GM23338 (cell line): ENCODE measurements at regions not wholly inside any gene's neighbourhood (a gene's known extent, or its start where the extent isn't known, plus 50 kb on each side); places are given as distances from the start of the nearest gene placed in this dataset.

Source experiments
- ATAC-seq: fragments of 200-7000 bp; cut with Tn5 transposase; 3 replicates; pipeline ENCODE4 v1.9.1; 2020
- DNase-seq: peaks from one replicate; pipeline ENCODE4 v3.0.0-alpha.2; 2015; ENCODE audit warnings: low spot score
- H2AFZ ChIP-seq: fragments of 200-600 bp; sonication (generic); 2 replicates; pipeline ENCODE4 v1.8.0; 2016; ENCODE audit warnings: antibody characterized with exemption, mild to moderate bottlenecking, moderate library complexity
- H3F3A ChIP-seq: fragments of 200-600 bp; sonication (generic); replicated peaks from 2 replicates; pipeline ENCODE4 v1.8.0; 2017; ENCODE audit warnings: antibody characterized with exemption, mixed run types, low read depth
- H3K27ac ChIP-seq: fragments of 200-600 bp; sonication (generic); 2 replicates; pipeline ENCODE4 v1.6.1; 2016; ENCODE audit warnings: low read depth
- H3K27me3 ChIP-seq: fragments of 200-600 bp; sonication (generic); 2 replicates; pipeline ENCODE4 v1.8.0; 2016; ENCODE audit warnings: mild to moderate bottlenecking, mixed run types, moderate library complexity; ENCODE audit not compliant: insufficient read depth
- H3K36me3 ChIP-seq: fragments of 200-600 bp; sonication (generic); 2 replicates; pipeline ENCODE4 v1.8.0; 2016; ENCODE audit warnings: mild to moderate bottlenecking; ENCODE audit not compliant: insufficient read depth
- H3K4me1 ChIP-seq: fragments of 200-600 bp; sonication (generic); 2 replicates; pipeline ENCODE4 v1.8.0; 2016; ENCODE audit warnings: mild to moderate bottlenecking, moderate library complexity; ENCODE audit not compliant: insufficient read depth
- H3K4me2 ChIP-seq: fragments of 200-600 bp; sonication (generic); 2 replicates; pipeline ENCODE4 v1.7.1; 2017; ENCODE audit warnings: mixed run types
- H3K4me3 ChIP-seq: fragments of 200-600 bp; sonication (generic); 2 replicates; pipeline ENCODE4 v1.6.1; 2016; ENCODE audit warnings: mixed run types
- H3K79me2 ChIP-seq: fragments of 200-600 bp; sonication (generic); replicated peaks from 2 replicates; pipeline ENCODE4 v1.8.0; 2017; ENCODE audit warnings: mild to moderate bottlenecking; ENCODE audit not compliant: insufficient read depth
- H3K9me2 ChIP-seq: fragments of 200-600 bp; sonication (generic); 2 replicates; pipeline ENCODE4 v1.8.0; 2017; ENCODE audit not compliant: insufficient read depth
- H4K20me1 ChIP-seq: fragments of 200-600 bp; sonication (generic); replicated peaks from 2 replicates; pipeline ENCODE4 v1.8.0; 2017; ENCODE audit warnings: mild to moderate bottlenecking; ENCODE audit not compliant: insufficient read depth
- H3K27ac Mint-ChIP-seq: 2 replicates; pipeline ENCODE4 v1.8.0; 2020; ENCODE audit warnings: inconsistent platforms, mild to moderate bottlenecking, moderate library complexity, mixed read lengths
- H3K27me3 Mint-ChIP-seq: 3 replicates; pipeline ENCODE4 v1.8.0; 2022; ENCODE audit warnings: low read depth, mild to moderate bottlenecking, moderate library complexity, mixed read lengths, inconsistent platforms; ENCODE audit not compliant: insufficient read depth, poor library complexity
- H3K36me3 Mint-ChIP-seq: 3 replicates; pipeline ENCODE4 v1.8.0; 2021; ENCODE audit warnings: low read depth, mild to moderate bottlenecking, inconsistent platforms, moderate library complexity, mixed read lengths
- H3K4me1 Mint-ChIP-seq: 3 replicates; pipeline ENCODE4 v1.8.0; 2020; ENCODE audit warnings: mild to moderate bottlenecking, inconsistent platforms, mixed read lengths
- H3K4me3 Mint-ChIP-seq: 3 replicates; pipeline ENCODE4 v1.8.0; 2021; ENCODE audit warnings: moderate library complexity, mild to moderate bottlenecking, inconsistent platforms, mixed read lengths
- H3K9me3 Mint-ChIP-seq: 3 replicates; pipeline ENCODE4 v1.8.0; 2020; ENCODE audit warnings: moderate library complexity, mild to moderate bottlenecking, inconsistent platforms, mixed read lengths
- CREB1 ChIP-seq: fragments of 250-450 bp; sonication (Bioruptor Pico); IDR thresholded peaks from 2 replicates; pipeline ENCODE4 v1.5.0; 2020; ENCODE audit warnings: low read depth, mild to moderate bottlenecking, moderate library complexity
- CTCF ChIP-seq, 2 experiments: fragments of 200-600 bp in 1 of 2; sonication (generic) in 1 of 2; conservative IDR thresholded peaks; 2 replicates each; pipeline versions ENCODE4 v1.5.1 to v1.6.1; 2016 to 2017; ENCODE audit warnings: antibody characterized with exemption in 2 of 2, low read depth in 2 of 2, mild to moderate bottlenecking in 2 of 2, moderate library complexity in 1 of 2
- ETS1 ChIP-seq: IDR thresholded peaks from 2 replicates; pipeline ENCODE4 v1.6.1; 2016; ENCODE audit warnings: antibody characterized with exemption
- EZH2 ChIP-seq: fragments of 200-600 bp; sonication (generic); IDR thresholded peaks from one replicate; pipeline ENCODE4 v1.8.0; 2017; ENCODE audit warnings: antibody characterized with exemption, mild to moderate bottlenecking, low read depth; ENCODE audit not compliant: unreplicated experiment
- EZH2phosphoT487 ChIP-seq: fragments of 200-600 bp; sonication (generic); IDR thresholded peaks from one replicate; pipeline ENCODE4 v1.8.1; 2018; ENCODE audit warnings: antibody characterized with exemption; ENCODE audit not compliant: unreplicated experiment
- JUNB ChIP-seq: IDR thresholded peaks from one replicate; pipeline ENCODE4 v1.6.1; 2016; ENCODE audit warnings: antibody characterized with exemption; ENCODE audit not compliant: unreplicated experiment
- NANOG ChIP-seq: IDR thresholded peaks from 2 replicates; pipeline ENCODE4 v1.6.1; 2016; ENCODE audit warnings: antibody characterized with exemption, borderline replicate concordance
- POLR2AphosphoS5 ChIP-seq: IDR thresholded peaks from 2 replicates; pipeline ENCODE4 v1.6.1; 2016; ENCODE audit warnings: antibody characterized with exemption, low read depth
- REST ChIP-seq: IDR thresholded peaks from one replicate; pipeline ENCODE4 v1.6.1; 2018; ENCODE audit warnings: antibody characterized with exemption; ENCODE audit not compliant: unreplicated experiment
- STAT1 ChIP-seq: IDR thresholded peaks from one replicate; pipeline ENCODE4 v1.6.1; 2016; ENCODE audit warnings: antibody characterized with exemption; ENCODE audit not compliant: unreplicated experiment
- ZNF114 ChIP-seq: fragments of 250-450 bp; sonication (Bioruptor Pico); IDR thresholded peaks from 2 replicates; pipeline ENCODE4 v1.5.0; 2020; ENCODE audit warnings: mild to moderate bottlenecking, moderate library complexity
- ZNF462 ChIP-seq: fragments of 250-450 bp; sonication (Bioruptor Pico); IDR thresholded peaks from 2 replicates; pipeline ENCODE4 v1.5.0; 2020; ENCODE audit warnings: mild to moderate bottlenecking, moderate library complexity

- Mint-ChIP-seq H3K4me3 (no peak overlapping the region), H3K27ac (no peak overlapping the region), H3K36me3 (no peaks in the 10 kb centered on the region), H3K27me3 (no peaks in the 10 kb centered on the region), H3K9me3 (no peaks in the 10 kb centered on the region), H3K4me1 (peaks cover 17% of the 10 kb centered on the region; the same call in 2 of the 3 replicates)
- Histone ChIP-seq H3K4me3 (no peak overlapping the region), H3K27me3 (no peaks in the 10 kb centered on the region), H3K36me3 (no peaks in the 10 kb centered on the region), H3K27ac (no peak overlapping the region), H3F3A (no peaks in the 10 kb centered on the region), H2AFZ (peak overlapping the region; percentile 70), H3K9me2 (no peaks in the 10 kb centered on the region), H4K20me1 (no peaks in the 10 kb centered on the region), H3K4me1 (peaks cover 16% of the 10 kb centered on the region; the same call in 1 of the 2 replicates), H3K79me2 (no peaks in the 10 kb centered on the region), H3K4me2 (no peak overlapping the region)
- DNase-seq (peak; percentile 53), ATAC-seq (peak; percentile 92)
- TF ChIP-seq NANOG (no peak), CTCF (conservative IDR thresholded peaks at IDR 0.05; ENCODE audit: low read depth in 2 of 2) (no peak), EZH2 (no peak), ETS1 (no peak), ZNF114 (no peak), ZNF462 (CRISPR knock-in tag) (no peak), POLR2AphosphoS5 (no peak), JUNB (no peak), CREB1 (CRISPR knock-in tag) (no peak), STAT1 (no peak), REST (no peak), EZH2phosphoT487 (no peak)
These were observed 208.2 kb downstream of the FAT4 start for GRCh38 chr4:125522992-125523391.
